ENCODE measurements at regions not wholly inside any gene's neighbourhood (a gene's known extent, or its start where the extent isn't known, plus 50 kb on each side); places are given as distances from the start of the nearest gene placed in this dataset.
A peak's percentile ranks its signal among the peaks of the same experiment; 100 is the strongest.

DNA sequence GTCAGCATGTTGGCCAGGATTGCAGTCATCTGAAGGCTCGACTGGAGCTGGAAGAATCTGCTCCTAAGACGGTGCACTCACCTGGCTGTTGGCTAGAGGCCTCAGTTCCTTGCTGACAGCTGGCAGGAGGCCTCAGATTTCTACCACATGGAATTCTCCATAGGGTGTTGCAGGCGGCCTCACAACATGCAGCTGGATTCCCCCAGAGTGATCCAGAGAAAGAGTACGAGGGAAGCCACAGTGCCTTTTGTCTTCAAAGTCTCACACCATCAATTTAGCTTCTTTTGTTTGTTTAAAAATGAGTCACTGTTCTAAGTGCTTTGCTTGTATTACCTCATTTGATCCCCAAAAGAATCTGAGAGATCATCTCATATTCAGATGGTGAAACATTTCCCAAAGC lies 65.5 kb upstream of the FYN start:
- no CpG with 5 or more reads among the region's 4 CpGs for WGBS (ENCODE audit: extremely low coverage, insufficient coverage, low lambda C conversion rate)
- no peak for DNase-seq
- no peak overlapping the region for H2BK5ac ChIP-seq (ENCODE audit: low read length)

DNA sequence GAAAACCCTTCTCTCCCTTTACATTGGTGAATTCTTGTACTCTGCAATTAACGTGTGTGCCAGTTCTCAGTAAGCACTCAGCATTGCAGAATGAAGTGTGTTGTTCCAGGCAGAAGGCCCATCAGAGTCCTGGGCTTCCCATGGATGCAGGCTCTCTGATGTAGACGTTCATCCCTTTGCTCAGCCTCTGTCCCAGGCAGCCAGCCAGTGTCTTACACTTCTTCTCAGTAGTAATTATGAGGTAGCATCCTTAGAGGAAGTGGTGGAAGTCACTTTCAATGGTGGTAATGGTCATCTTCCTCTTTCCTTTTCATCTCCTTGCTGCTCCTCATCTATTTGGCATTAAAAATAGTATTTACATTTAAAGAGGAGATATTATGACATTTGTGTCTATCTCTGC lies 66.7 kb upstream of the FYN start:
- no peak overlapping the region for H2AK5ac ChIP-seq (ENCODE audit: low read length)
- no peak overlapping the region for H3K4ac ChIP-seq (ENCODE audit: low read depth, low read length)
- DNase-seq, result no peak
- no peak overlapping the region for H4K5ac ChIP-seq (ENCODE audit: low read length)
- H2BK15ac ChIP-seq (replicated peaks; ENCODE audit: low read depth), result no peak overlapping the region
- no peak overlapping the region for H2BK5ac ChIP-seq (ENCODE audit: low read length)
- no peak overlapping the region for H3K9ac ChIP-seq (ENCODE audit: low read length)
- H3K27ac ChIP-seq (ENCODE audit: low read depth, low read length), result no peak overlapping the region
- no peak overlapping the region for H3K18ac ChIP-seq (ENCODE audit: low read length)
- H3K27me3 ChIP-seq (ENCODE audit: insufficient read depth, low read length, poor library complexity), result no peaks in the 10 kb centered on the region
- no peaks in the 10 kb centered on the region for H3K79me1 ChIP-seq (ENCODE audit: low read length)
- no peak overlapping the region for H3K4me2 ChIP-seq (ENCODE audit: low read length)
- H3K36me3 ChIP-seq (ENCODE audit: control insufficient read depth, insufficient read depth, low read length), result no peaks in the 10 kb centered on the region
- WGBS (ENCODE audit: extremely low coverage, insufficient coverage, low lambda C conversion rate), result no CpG with 5 or more reads among the region's 2 CpGs
- no peak overlapping the region for H3K4me3 ChIP-seq (ENCODE audit: low read length)
- H3K56ac ChIP-seq (ENCODE audit: low read length), result no peak overlapping the region
- H2BK120ac ChIP-seq (ENCODE audit: low read depth, low read length), result no peak overlapping the region
- no peak overlapping the region for H4K8ac ChIP-seq (ENCODE audit: low read depth, low read length)
- no peaks in the 10 kb centered on the region for H3K4me1 ChIP-seq (ENCODE audit: control insufficient read depth, low read depth, low read length)
- peak overlapping the region; percentile 54 for H3K23ac ChIP-seq (ENCODE audit: low read length)
- no peaks in the 10 kb centered on the region for H3K79me2 ChIP-seq (ENCODE audit: control insufficient read depth, insufficient read depth, low read length)

More for the DNA sequence above, 65.5 kb upstream of the FYN start:
- no peak overlapping the region for H3K27ac ChIP-seq (ENCODE audit: low read depth, low read length)
- H3K9ac ChIP-seq (ENCODE audit: low read length), result no peak overlapping the region
- no peak overlapping the region for H3K56ac ChIP-seq (ENCODE audit: low read length)
- no peak overlapping the region for H2BK120ac ChIP-seq (ENCODE audit: low read depth, low read length)
- no peak overlapping the region for H3K4ac ChIP-seq (ENCODE audit: low read depth, low read length)
- H2AK5ac ChIP-seq (ENCODE audit: low read length), result no peak overlapping the region
- peak overlapping the region; percentile 70 for H3K18ac ChIP-seq (ENCODE audit: low read length)
- H3K27me3 ChIP-seq (ENCODE audit: insufficient read depth, low read length, poor library complexity), result no peaks in the 10 kb centered on the region
- H3K23ac ChIP-seq (ENCODE audit: low read length), result no peak overlapping the region
- no peaks in the 10 kb centered on the region for H3K36me3 ChIP-seq (ENCODE audit: control insufficient read depth, insufficient read depth, low read length)
- no peaks in the 10 kb centered on the region for H3K79me1 ChIP-seq (ENCODE audit: low read length)
- no peaks in the 10 kb centered on the region for H3K4me1 ChIP-seq (ENCODE audit: control insufficient read depth, low read depth, low read length)
- no peak overlapping the region for H3K4me2 ChIP-seq (ENCODE audit: low read length)
- H4K8ac ChIP-seq (ENCODE audit: low read depth, low read length), result no peak overlapping the region
- H3K4me3 ChIP-seq (ENCODE audit: low read length), result no peak overlapping the region
- no peak overlapping the region for H4K5ac ChIP-seq (ENCODE audit: low read length)
- H2BK15ac ChIP-seq (replicated peaks; ENCODE audit: low read depth), result no peak overlapping the region
- H3K79me2 ChIP-seq (ENCODE audit: control insufficient read depth, insufficient read depth, low read length), result no peaks in the 10 kb centered on the region

DNA sequence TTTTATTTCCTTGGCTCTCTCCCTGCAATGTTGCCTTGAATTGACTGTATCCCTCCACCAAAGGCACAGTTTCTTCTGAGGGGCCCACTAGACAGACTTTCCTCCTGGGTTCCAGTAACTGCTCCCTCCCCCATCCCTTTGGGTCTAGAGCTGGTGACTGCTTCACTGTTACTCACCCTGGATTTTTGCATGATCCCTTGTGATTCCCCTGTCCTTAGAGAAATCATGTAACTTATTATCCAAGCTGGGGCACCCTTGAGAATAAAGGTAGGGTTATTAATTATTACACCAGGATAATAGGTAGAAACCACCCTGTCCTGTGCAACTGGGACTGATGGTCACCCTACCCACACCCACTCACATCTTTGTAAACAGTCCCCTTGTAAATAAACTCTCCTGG lies 67.5 kb upstream of the FYN start:
- no peak overlapping the region for H3K27ac ChIP-seq (ENCODE audit: low read depth, low read length)
- H4K5ac ChIP-seq (ENCODE audit: low read length), result no peak overlapping the region
- H4K8ac ChIP-seq (ENCODE audit: low read depth, low read length), result no peak overlapping the region
- no peak overlapping the region for H3K4me2 ChIP-seq (ENCODE audit: low read length)
- H3K4me3 ChIP-seq (ENCODE audit: low read length), result no peak overlapping the region
- no peak overlapping the region for H2BK5ac ChIP-seq (ENCODE audit: low read length)
- no peak overlapping the region for H2BK120ac ChIP-seq (ENCODE audit: low read depth, low read length)
- H2AK5ac ChIP-seq (ENCODE audit: low read length), result no peak overlapping the region
- H3K18ac ChIP-seq (ENCODE audit: low read length), result no peak overlapping the region
- H3K79me1 ChIP-seq (ENCODE audit: low read length), result no peaks in the 10 kb centered on the region
- no peak overlapping the region for H3K4ac ChIP-seq (ENCODE audit: low read depth, low read length)
- H3K56ac ChIP-seq (ENCODE audit: low read length), result no peak overlapping the region
- no peak overlapping the region for H3K9ac ChIP-seq (ENCODE audit: low read length)
- no peak overlapping the region for H3K23ac ChIP-seq (ENCODE audit: low read length)
- no peak for DNase-seq
- H3K27me3 ChIP-seq (ENCODE audit: insufficient read depth, low read length, poor library complexity), result no peaks in the 10 kb centered on the region
- H3K4me1 ChIP-seq (ENCODE audit: control insufficient read depth, low read depth, low read length), result no peaks in the 10 kb centered on the region
- H2BK15ac ChIP-seq (replicated peaks; ENCODE audit: low read depth), result no peak overlapping the region
- no peaks in the 10 kb centered on the region for H3K36me3 ChIP-seq (ENCODE audit: control insufficient read depth, insufficient read depth, low read length)
- no peaks in the 10 kb centered on the region for H3K79me2 ChIP-seq (ENCODE audit: control insufficient read depth, insufficient read depth, low read length)

DNA sequence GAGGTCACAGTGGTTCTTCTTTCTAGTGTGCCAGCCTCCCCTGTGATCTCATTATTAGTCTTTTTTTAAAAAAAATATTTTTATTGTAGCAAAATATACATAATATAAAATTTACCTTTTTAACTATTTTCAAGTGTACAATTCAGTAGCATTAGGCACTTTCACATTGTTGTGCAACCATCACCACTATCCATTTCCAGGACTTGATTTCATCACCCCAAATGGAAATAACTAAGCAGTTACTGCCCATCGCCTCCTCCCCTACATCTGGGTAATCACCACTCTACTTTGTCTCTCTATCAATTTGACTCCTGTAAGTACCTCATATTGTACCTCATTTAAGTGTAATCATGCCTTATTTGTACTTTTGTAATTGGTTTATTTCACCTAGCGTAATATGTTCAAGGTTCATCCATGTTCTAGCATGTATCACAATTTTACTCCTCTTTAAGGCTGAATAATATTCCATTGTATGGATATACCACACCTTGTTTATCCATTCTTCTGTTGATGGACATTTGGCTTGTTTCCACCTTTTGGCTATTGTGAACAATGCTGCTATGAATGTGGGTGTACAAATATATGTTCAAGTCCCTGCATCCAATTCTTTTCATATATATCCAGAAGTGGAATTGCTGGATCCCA lies 68.6 kb upstream of the FYN start:
- no peak overlapping the region for H3K27ac ChIP-seq (ENCODE audit: low read depth, low read length)
- no peaks in the 10 kb centered on the region for H3K36me3 ChIP-seq (ENCODE audit: control insufficient read depth, insufficient read depth, low read length)
- no CpG with 5 or more reads among the region's 2 CpGs for WGBS (ENCODE audit: extremely low coverage, insufficient coverage, low lambda C conversion rate)
- H3K18ac ChIP-seq (ENCODE audit: low read length), result no peak overlapping the region
- H2BK120ac ChIP-seq (ENCODE audit: low read depth, low read length), result no peak overlapping the region
- no peaks in the 10 kb centered on the region for H3K4me1 ChIP-seq (ENCODE audit: control insufficient read depth, low read depth, low read length)
- no peak overlapping the region for H3K56ac ChIP-seq (ENCODE audit: low read length)
- H3K9ac ChIP-seq (ENCODE audit: low read length), result no peak overlapping the region
- no peaks in the 10 kb centered on the region for H3K79me1 ChIP-seq (ENCODE audit: low read length)
- DNase-seq, result no peak
- H3K4ac ChIP-seq (ENCODE audit: low read depth, low read length), result no peak overlapping the region
- no peak overlapping the region for H3K4me2 ChIP-seq (ENCODE audit: low read length)
- H4K8ac ChIP-seq (ENCODE audit: low read depth, low read length), result no peak overlapping the region
- no peaks in the 10 kb centered on the region for H3K27me3 ChIP-seq (ENCODE audit: insufficient read depth, low read length, poor library complexity)
- no peak overlapping the region for H4K5ac ChIP-seq (ENCODE audit: low read length)
- H2BK5ac ChIP-seq (ENCODE audit: low read length), result no peak overlapping the region
- no peaks in the 10 kb centered on the region for H3K79me2 ChIP-seq (ENCODE audit: control insufficient read depth, insufficient read depth, low read length)
- no peak overlapping the region for H2BK15ac ChIP-seq (replicated peaks; ENCODE audit: low read depth)
- H2AK5ac ChIP-seq (ENCODE audit: low read length), result no peak overlapping the region
- no peak overlapping the region for H3K23ac ChIP-seq (ENCODE audit: low read length)
- H3K4me3 ChIP-seq (ENCODE audit: low read length), result no peak overlapping the region

DNA sequence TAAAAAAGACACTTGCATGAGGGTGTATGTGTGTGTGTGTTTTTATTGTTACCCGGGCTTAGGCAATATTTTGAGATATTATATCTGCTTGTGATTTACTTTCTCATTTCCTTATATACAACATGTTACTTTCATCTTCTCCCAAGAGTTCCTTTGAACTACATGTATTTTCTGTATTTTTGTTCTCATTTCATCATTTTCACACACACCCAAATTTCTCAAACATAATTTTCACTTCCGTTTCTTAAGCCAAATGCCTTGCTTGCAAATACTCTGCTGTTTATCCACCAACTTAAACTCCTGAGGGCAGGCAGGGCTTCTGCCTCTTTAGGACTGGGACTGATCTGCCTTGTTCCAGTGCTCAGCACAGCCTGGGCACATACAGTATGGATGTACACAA lies 69.3 kb upstream of the FYN start:
- no peaks in the 10 kb centered on the region for H3K36me3 ChIP-seq (ENCODE audit: control insufficient read depth, insufficient read depth, low read length)
- H4K5ac ChIP-seq (ENCODE audit: low read length), result no peak overlapping the region
- H3K27ac ChIP-seq (ENCODE audit: low read depth, low read length), result no peak overlapping the region
- DNase-seq, result no peak
- no peak overlapping the region for H3K9ac ChIP-seq (ENCODE audit: low read length)
- H3K4me2 ChIP-seq (ENCODE audit: low read length), result no peak overlapping the region
- no peaks in the 10 kb centered on the region for H3K79me2 ChIP-seq (ENCODE audit: control insufficient read depth, insufficient read depth, low read length)
- H4K8ac ChIP-seq (ENCODE audit: low read depth, low read length), result no peak overlapping the region
- H2BK5ac ChIP-seq (ENCODE audit: low read length), result no peak overlapping the region
- H3K18ac ChIP-seq (ENCODE audit: low read length), result no peak overlapping the region
- H2BK15ac ChIP-seq (replicated peaks; ENCODE audit: low read depth), result no peak overlapping the region
- H2BK120ac ChIP-seq (ENCODE audit: low read depth, low read length), result no peak overlapping the region
- no peak overlapping the region for H3K56ac ChIP-seq (ENCODE audit: low read length)
- no peak overlapping the region for H3K23ac ChIP-seq (ENCODE audit: low read length)
- no peaks in the 10 kb centered on the region for H3K79me1 ChIP-seq (ENCODE audit: low read length)
- H2AK5ac ChIP-seq (ENCODE audit: low read length), result no peak overlapping the region
- H3K4me3 ChIP-seq (ENCODE audit: low read length), result no peak overlapping the region
- no peaks in the 10 kb centered on the region for H3K27me3 ChIP-seq (ENCODE audit: insufficient read depth, low read length, poor library complexity)
- WGBS (ENCODE audit: extremely low coverage, insufficient coverage, low lambda C conversion rate), result 100% methylated on average over 1 of the region's 2 CpGs
- H3K4me1 ChIP-seq (ENCODE audit: control insufficient read depth, low read depth, low read length), result no peaks in the 10 kb centered on the region
- H3K4ac ChIP-seq (ENCODE audit: low read depth, low read length), result no peak overlapping the region

DNA sequence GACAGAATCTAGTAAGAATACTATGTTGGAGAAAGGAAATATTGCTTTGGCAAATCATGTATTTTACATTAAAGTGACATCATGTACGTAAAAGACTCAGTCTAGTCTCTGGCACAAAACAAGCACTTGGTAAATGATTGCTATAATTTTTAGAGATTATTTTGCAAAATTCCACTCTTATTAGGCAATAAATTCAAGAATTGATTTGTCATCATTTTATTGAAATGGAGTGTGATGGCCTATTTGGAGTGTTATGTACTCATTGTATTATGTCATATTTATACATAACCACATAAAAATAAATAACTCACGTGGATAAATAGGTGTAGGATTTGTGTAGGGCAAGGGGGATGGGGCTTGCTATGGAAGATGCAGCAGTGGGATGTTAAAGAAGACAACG lies 70.0 kb upstream of the FYN start:
- no peak overlapping the region for H2AK5ac ChIP-seq (ENCODE audit: low read length)
- no peak overlapping the region for H3K56ac ChIP-seq (ENCODE audit: low read length)
- H3K9ac ChIP-seq (ENCODE audit: low read length), result no peak overlapping the region
- H2BK5ac ChIP-seq (ENCODE audit: low read length), result no peak overlapping the region
- H3K4me3 ChIP-seq (ENCODE audit: low read length), result no peak overlapping the region
- H3K79me1 ChIP-seq (ENCODE audit: low read length), result no peaks in the 10 kb centered on the region
- H3K27ac ChIP-seq (ENCODE audit: low read depth, low read length), result no peak overlapping the region
- no peaks in the 10 kb centered on the region for H3K36me3 ChIP-seq (ENCODE audit: control insufficient read depth, insufficient read depth, low read length)
- no peak overlapping the region for H2BK120ac ChIP-seq (ENCODE audit: low read depth, low read length)
- no peak overlapping the region for H3K4me2 ChIP-seq (ENCODE audit: low read length)
- H3K23ac ChIP-seq (ENCODE audit: low read length), result no peak overlapping the region
- no peak overlapping the region for H4K5ac ChIP-seq (ENCODE audit: low read length)
- no peaks in the 10 kb centered on the region for H3K79me2 ChIP-seq (ENCODE audit: control insufficient read depth, insufficient read depth, low read length)
- no peaks in the 10 kb centered on the region for H3K4me1 ChIP-seq (ENCODE audit: control insufficient read depth, low read depth, low read length)
- H2BK15ac ChIP-seq (replicated peaks; ENCODE audit: low read depth), result no peak overlapping the region
- no peak overlapping the region for H4K8ac ChIP-seq (ENCODE audit: low read depth, low read length)
- no peak for DNase-seq
- no peak overlapping the region for H3K18ac ChIP-seq (ENCODE audit: low read length)
- H3K27me3 ChIP-seq (ENCODE audit: insufficient read depth, low read length, poor library complexity), result no peaks in the 10 kb centered on the region
- no peak overlapping the region for H3K4ac ChIP-seq (ENCODE audit: low read depth, low read length)
- no CpG with 5 or more reads among the region's 3 CpGs for WGBS (ENCODE audit: extremely low coverage, insufficient coverage, low lambda C conversion rate)

Data from mesendoderm (in vitro differentiated cells).